Caco-2 (cell line): ENCODE measurements at regions not wholly inside any gene's neighbourhood (a gene's known extent, or its start where the extent isn't known, plus 50 kb on each side); places are given as distances from the start of the nearest gene placed in this dataset.

Experiments used
- BruUV-seq: library from RNA; stranded (reverse); fragments of 400-500 nt; replicated peaks from 2 replicates; lab custom pipeline; 2021; lab: Mats Ljungman, UMichigan
- CTCF ChIA-PET: fragments of 300-600 bp; sonication (Branson Sonifier 250); formaldehyde crosslinking; loops from one replicate; lab custom pipeline; 2022; ENCODE audit warnings: antibody characterized with exemption; lab: Charles Lee
- POLR2A ChIA-PET: fragments of 300-600 bp; sonication (Branson Sonifier 250); formaldehyde crosslinking; loops from one replicate; lab custom pipeline; 2022; ENCODE audit warnings: antibody characterized with exemption; lab: Charles Lee
- DNase-seq, 2 experiments: peaks; one replicate each; pipeline versions ENCODE4 v3.0.0 to v3.0.0-alpha.2; 2020 to 2022
- H3K27me3 ChIP-seq: replicated peaks from 2 replicates; pipeline ENCODE4 v1.6.0; 2011; ENCODE audit warnings: low read length; ENCODE audit not compliant: control insufficient read depth, insufficient read depth
- H3K36me3 ChIP-seq: 2 replicates; pipeline ENCODE4 v1.5.1; 2011; ENCODE audit warnings: low read length; ENCODE audit not compliant: control insufficient read depth, insufficient read depth
- H3K4me1 ChIP-seq: fragments of 250-450 bp; sonication (Bioruptor Pico); 2 replicates; pipeline ENCODE4 v1.5.1; 2020; ENCODE audit warnings: mild to moderate bottlenecking
- H3K4me3 ChIP-seq: 2 replicates; pipeline ENCODE4 v1.5.1; 2011; ENCODE audit warnings: low read depth, mild to moderate bottlenecking, control low read depth, low read length
- H3K9me3 ChIP-seq: fragments of 250-450 bp; sonication (Bioruptor Pico); 2 replicates; pipeline ENCODE4 v1.5.1; 2020; ENCODE audit warnings: mild to moderate bottlenecking, moderate library complexity
- H3K27ac Mint-ChIP-seq: one replicate; pipeline ENCODE4 v1.8.0; 2022; ENCODE audit warnings: mixed read lengths; ENCODE audit not compliant: unreplicated experiment
- H3K27me3 Mint-ChIP-seq: one replicate; pipeline ENCODE4 v1.8.0; 2022; ENCODE audit warnings: mixed read lengths; ENCODE audit not compliant: insufficient read depth, unreplicated experiment
- H3K36me3 Mint-ChIP-seq: one replicate; pipeline ENCODE4 v1.8.0; 2022; ENCODE audit warnings: mild to moderate bottlenecking, mixed read lengths; ENCODE audit not compliant: insufficient read depth, unreplicated experiment
- H3K4me1 Mint-ChIP-seq: one replicate; pipeline ENCODE4 v1.8.0; 2022; ENCODE audit warnings: low read depth, mixed read lengths; ENCODE audit not compliant: unreplicated experiment
- H3K4me3 Mint-ChIP-seq: one replicate; pipeline ENCODE4 v1.8.0; 2022; ENCODE audit warnings: mild to moderate bottlenecking, moderate library complexity, mixed read lengths; ENCODE audit not compliant: unreplicated experiment
- H3K9me3 Mint-ChIP-seq: one replicate; pipeline ENCODE4 v1.8.0; 2022; ENCODE audit warnings: mixed read lengths; ENCODE audit not compliant: unreplicated experiment
- intact Hi-C: fragments of 100-400 bp; cut with micrococcal nuclease; formaldehyde crosslinking; loops from one replicate; pipeline ENCODE4 v1.10.0; 2022; ENCODE audit not compliant: unreplicated experiment
- TF ChIP-seq, protein P1 (sequence below), 2 experiments: fragments of 200-600 bp in 1 of 2; IDR thresholded peaks; 1 replicate in 1 of 2; 2 replicates in 1 of 2; pipeline versions ENCODE4 v1.5.1 to v1.8.0; 2011 to 2022; ENCODE audit warnings: antibody characterized with exemption in 1 of 2, control low read depth in 1 of 2, inconsistent platforms in 1 of 2, low read depth in 1 of 2, low read length in 1 of 2, mild to moderate bottlenecking in 1 of 2, moderate library complexity in 1 of 2; ENCODE audit not compliant: insufficient read depth in 1 of 2, severe bottlenecking in 1 of 2, unreplicated experiment in 1 of 2

GRCh38 chr1:65564493-65564892 lies 144.0 kb downstream of the LEPR start:
- Histone ChIP-seq H3K4me3 (no peak overlapping the region), H3K27me3 (no peaks in the 10 kb centered on the region), H3K9me3 (no peaks in the 10 kb centered on the region), H3K36me3 (no peaks in the 10 kb centered on the region), H3K4me1 (no peaks in the 10 kb centered on the region)
- H3K27ac Mint-ChIP-seq: no peak overlapping the region
- no peaks in the 10 kb centered on the region for H3K27me3 Mint-ChIP-seq
- ChIA-PET CTCF (no interaction called here), POLR2A (no interaction called here)
- intact Hi-C loops: no loop called here
- no peaks in the 10 kb centered on the region for H3K9me3 Mint-ChIP-seq
- no peak for DNase-seq
- TF ChIP-seq, protein P1, sequence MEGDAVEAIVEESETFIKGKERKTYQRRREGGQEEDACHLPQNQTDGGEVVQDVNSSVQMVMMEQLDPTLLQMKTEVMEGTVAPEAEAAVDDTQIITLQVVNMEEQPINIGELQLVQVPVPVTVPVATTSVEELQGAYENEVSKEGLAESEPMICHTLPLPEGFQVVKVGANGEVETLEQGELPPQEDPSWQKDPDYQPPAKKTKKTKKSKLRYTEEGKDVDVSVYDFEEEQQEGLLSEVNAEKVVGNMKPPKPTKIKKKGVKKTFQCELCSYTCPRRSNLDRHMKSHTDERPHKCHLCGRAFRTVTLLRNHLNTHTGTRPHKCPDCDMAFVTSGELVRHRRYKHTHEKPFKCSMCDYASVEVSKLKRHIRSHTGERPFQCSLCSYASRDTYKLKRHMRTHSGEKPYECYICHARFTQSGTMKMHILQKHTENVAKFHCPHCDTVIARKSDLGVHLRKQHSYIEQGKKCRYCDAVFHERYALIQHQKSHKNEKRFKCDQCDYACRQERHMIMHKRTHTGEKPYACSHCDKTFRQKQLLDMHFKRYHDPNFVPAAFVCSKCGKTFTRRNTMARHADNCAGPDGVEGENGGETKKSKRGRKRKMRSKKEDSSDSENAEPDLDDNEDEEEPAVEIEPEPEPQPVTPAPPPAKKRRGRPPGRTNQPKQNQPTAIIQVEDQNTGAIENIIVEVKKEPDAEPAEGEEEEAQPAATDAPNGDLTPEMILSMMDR (IDR thresholded peaks at IDR 0.05; ENCODE audit: insufficient read depth in 1 of 2, low read depth in 1 of 2, low read length in 1 of 2, severe bottlenecking in 1 of 2, unreplicated experiment in 1 of 2): no peak
- no peak overlapping the region for H3K4me3 Mint-ChIP-seq
- H3K36me3 Mint-ChIP-seq: no peaks in the 10 kb centered on the region
- no TSS peak for BruUV-seq
- no peaks in the 10 kb centered on the region for H3K4me1 Mint-ChIP-seq

DNA sequence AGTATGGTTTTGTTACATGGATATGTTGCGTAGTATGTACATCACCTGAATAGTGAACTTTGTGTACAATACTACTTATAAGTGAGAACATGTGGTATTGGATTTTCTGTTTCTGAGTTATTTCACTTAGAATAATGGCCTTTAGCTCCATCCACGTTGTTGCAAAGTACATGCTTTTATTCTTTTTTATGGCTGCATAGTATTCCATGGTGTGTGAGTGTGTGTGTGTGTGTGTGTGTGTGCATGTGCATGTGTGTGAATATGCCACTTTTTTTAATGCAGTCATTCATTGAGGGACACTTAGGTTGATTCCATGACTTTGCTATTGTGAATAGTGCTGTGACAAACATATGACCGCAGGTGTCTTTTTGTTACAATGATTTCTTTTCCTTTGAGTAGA lies 147.8 kb downstream of the LEPR start:
- intact Hi-C loops: no loop called here
- no peaks in the 10 kb centered on the region for H3K27me3 ChIP-seq
- Mint-ChIP-seq H3K9me3 (no peaks in the 10 kb centered on the region), H3K4me3 (no peak overlapping the region), H3K4me1 (no peaks in the 10 kb centered on the region), H3K36me3 (no peaks in the 10 kb centered on the region), H3K27ac (no peak overlapping the region), H3K27me3 (no peaks in the 10 kb centered on the region)
- POLR2A ChIA-PET: no interaction called here
- no peak overlapping the region for H3K4me3 ChIP-seq
- no peaks in the 10 kb centered on the region for H3K4me1 ChIP-seq
- CTCF ChIA-PET: no interaction called here
- BruUV-seq: no TSS peak
- H3K9me3 ChIP-seq: no peaks in the 10 kb centered on the region
- H3K36me3 ChIP-seq: no peaks in the 10 kb centered on the region
- DNase-seq: no peak
- TF ChIP-seq, protein P1 (IDR thresholded peaks at IDR 0.05; ENCODE audit: insufficient read depth in 1 of 2, low read depth in 1 of 2, low read length in 1 of 2, severe bottlenecking in 1 of 2, unreplicated experiment in 1 of 2): no peak

DNA sequence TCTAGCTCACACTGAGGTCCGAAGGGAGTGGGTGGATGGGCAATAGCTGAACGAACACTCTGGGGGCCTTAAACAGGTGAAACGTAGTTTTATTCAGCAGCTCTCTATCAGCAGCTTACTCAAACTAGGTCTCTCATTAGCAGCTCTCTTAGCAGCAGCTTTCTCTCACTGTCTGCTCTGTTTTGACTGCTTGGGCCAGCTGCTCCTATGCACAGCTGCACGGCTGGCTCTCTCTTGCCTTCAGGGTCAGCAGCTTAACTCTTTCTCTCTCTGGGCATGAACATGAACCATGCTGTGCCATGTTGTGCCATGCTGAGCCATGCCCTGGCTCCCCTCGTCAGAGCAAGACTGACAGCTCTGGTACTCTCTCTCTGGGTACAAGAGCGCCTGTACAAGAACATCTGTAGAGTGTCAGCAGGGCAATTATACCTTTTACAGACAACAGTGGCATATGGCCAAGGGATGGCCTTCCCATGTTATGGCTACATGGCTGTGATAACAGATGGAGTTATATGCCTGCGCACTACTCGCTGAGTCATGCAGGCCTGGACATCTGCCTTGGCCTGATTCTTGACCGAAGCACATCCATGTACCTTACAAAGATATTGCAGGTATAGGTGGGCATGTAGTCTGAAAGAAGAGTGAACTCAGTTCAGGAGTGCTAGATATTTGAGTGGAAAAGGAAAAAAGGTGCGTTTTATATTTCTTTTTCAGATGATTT lies 152.4 kb downstream of the LEPR start:
- Mint-ChIP-seq H3K36me3 (no peaks in the 10 kb centered on the region), H3K9me3 (no peaks in the 10 kb centered on the region), H3K27ac (no peak overlapping the region), H3K4me1 (no peaks in the 10 kb centered on the region), H3K27me3 (no peaks in the 10 kb centered on the region), H3K4me3 (no peak overlapping the region)
- POLR2A ChIA-PET: no interaction called here
- no TSS peak for BruUV-seq
- TF ChIP-seq, protein P1 (IDR thresholded peaks at IDR 0.05; ENCODE audit: insufficient read depth in 1 of 2, low read depth in 1 of 2, low read length in 1 of 2, severe bottlenecking in 1 of 2, unreplicated experiment in 1 of 2): no peak
- no peak for DNase-seq
- no peaks in the 10 kb centered on the region for H3K9me3 ChIP-seq
- H3K4me3 ChIP-seq: no peak overlapping the region
- CTCF ChIA-PET: no interaction called here
- H3K36me3 ChIP-seq: no peaks in the 10 kb centered on the region
- no peaks in the 10 kb centered on the region for H3K4me1 ChIP-seq
- H3K27me3 ChIP-seq: no peaks in the 10 kb centered on the region
- intact Hi-C loops: no loop called here
